GM10248 (cell line): ENCODE measurements at regions not wholly inside any gene's neighbourhood (a gene's known extent, or its start where the extent isn't known, plus 50 kb on each side); places are given as distances from the start of the nearest gene placed in this dataset.

Experiments
- CTCF ChIA-PET: fragments of 300-600 bp; sonication (Branson Sonifier 250); formaldehyde crosslinking; extraction: SDS; loops from one replicate; lab custom pipeline; 2021; ENCODE audit warnings: antibody characterized with exemption; lab: Yijun Ruan, JAX
- POLR2A ChIA-PET: fragments of 350-650 bp; sonication (Branson Sonifier 250); formaldehyde crosslinking; extraction: SDS; loops from one replicate; lab custom pipeline; 2020; ENCODE audit warnings: antibody characterized with exemption; lab: Yijun Ruan, JAX
- DNase-seq: peaks from one replicate; pipeline ENCODE4 v3.0.0; 2012; ENCODE audit errors: extremely low spot score
- TF ChIP-seq, protein P1 (sequence below): IDR thresholded peaks from 2 replicates; pipeline ENCODE4 v1.5.1; 2012; ENCODE audit warnings: mild to moderate bottlenecking, low read depth; ENCODE audit errors: extremely low read depth, missing control alignments, control extremely low read depth

DNA sequence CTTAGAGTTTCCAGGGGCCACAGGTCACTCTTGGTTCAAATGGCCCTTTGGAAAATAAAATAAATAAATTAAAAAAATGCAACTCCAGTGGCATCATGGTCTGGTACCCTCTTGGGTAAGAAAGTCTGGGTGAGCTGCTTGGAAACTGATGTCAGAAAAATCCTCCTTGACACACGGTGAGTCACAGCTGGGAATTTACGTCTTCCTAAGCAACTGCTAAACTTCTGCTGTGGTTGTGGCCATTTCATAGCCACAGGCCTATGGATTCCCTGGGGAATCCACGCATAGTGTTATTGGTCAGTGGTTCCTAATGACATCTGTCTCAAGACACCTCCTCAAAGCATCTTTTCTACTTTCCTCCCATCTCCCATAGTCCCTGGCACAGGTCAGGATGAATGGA lies 220.8 kb downstream of the COG6 start:
- no peak for DNase-seq
- ChIA-PET POLR2A (no interaction called here), CTCF (no interaction called here)
- TF ChIP-seq, protein P1, sequence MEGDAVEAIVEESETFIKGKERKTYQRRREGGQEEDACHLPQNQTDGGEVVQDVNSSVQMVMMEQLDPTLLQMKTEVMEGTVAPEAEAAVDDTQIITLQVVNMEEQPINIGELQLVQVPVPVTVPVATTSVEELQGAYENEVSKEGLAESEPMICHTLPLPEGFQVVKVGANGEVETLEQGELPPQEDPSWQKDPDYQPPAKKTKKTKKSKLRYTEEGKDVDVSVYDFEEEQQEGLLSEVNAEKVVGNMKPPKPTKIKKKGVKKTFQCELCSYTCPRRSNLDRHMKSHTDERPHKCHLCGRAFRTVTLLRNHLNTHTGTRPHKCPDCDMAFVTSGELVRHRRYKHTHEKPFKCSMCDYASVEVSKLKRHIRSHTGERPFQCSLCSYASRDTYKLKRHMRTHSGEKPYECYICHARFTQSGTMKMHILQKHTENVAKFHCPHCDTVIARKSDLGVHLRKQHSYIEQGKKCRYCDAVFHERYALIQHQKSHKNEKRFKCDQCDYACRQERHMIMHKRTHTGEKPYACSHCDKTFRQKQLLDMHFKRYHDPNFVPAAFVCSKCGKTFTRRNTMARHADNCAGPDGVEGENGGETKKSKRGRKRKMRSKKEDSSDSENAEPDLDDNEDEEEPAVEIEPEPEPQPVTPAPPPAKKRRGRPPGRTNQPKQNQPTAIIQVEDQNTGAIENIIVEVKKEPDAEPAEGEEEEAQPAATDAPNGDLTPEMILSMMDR, result no peak

DNA sequence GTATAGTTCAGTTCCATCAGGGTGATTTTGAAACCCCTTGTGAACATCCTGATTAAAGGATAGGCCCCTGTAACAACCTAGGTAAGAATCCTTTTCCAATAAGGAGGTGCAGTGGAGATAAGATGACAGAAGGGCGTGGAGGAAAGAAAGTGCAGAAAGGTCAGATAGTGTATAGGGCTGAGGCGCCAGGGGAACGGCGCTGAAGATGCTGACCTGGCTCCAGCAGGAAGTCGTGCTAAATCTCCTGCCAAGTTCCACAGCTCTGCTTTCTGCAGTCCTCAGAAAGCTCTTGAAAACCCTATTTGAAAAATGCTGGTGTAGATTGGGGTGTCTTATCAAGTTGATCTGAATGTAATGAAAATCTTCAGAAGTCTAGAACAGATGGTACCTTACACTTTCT lies 221.7 kb downstream of the COG6 start:
- POLR2A ChIA-PET, result no interaction called here
- DNase-seq, result no peak
- CTCF ChIA-PET, result no interaction called here
- TF ChIP-seq, protein P1, result no peak

DNA sequence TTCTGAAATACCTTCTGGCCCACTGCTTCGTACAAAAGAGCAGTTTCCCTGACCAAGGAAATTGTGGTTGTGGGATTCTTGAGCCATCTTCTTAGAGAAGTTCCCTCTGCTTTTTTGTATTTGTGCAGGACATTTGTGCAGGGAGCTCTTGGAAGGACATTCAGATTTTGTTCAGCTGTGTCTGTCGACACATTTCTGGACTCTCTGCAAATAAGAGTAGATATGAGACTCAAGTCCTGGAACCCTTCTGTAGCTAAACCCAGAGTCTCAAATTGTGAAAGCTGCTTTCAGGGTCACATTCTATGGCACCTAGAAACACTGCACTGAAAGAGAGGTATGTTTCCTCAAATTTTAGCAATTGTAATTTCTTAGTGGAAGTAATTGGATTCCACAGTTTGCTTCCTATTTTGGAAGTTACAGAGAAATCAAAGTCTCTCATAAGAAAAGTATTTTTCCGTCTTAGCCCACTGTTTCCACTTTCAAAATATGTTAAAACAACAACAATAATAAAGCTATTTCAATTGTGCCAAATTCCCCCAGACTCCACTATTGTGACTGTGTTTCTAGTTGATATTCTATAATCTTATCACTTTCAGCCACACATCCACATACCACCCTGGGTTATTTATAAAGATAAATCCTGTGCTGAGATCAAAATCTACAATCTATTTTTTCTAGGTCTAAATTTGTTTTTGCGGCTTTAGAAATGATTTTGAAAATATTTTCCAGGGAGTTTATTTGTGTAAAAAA lies 224.0 kb downstream of the COG6 start:
- POLR2A ChIA-PET, result no interaction called here
- CTCF ChIA-PET, result interaction anchor here (1.2 to 1.5 kb wide), 2 partner anchors 9 to 11 kb away, joined by 3 to 5 read pairs; no protein-coding TSS in a partner anchor
- no peak for DNase-seq
- TF ChIP-seq, protein P1, result no peak

DNA sequence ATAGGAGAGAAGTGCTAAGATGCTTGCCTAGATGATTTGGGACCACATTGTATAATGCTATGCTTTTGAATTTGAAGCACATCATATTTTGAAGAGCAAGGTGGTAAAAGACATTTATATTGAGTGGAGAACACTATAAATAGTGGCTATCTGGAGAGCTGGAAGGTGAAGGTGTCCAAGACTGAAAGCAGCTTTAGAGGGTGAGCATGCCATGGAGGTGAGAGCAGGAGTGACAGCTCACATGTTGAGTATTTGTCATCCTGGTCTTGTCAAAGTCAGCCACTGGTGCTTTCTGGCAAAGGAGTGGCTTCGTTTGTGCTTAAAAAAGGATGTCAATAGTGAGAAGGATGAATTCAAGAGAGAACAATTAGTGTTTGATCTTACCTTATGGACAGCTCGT lies 225.9 kb downstream of the COG6 start:
- CTCF ChIA-PET, result interaction anchor here (2.4 kb wide), 1 partner anchor 11 kb away, joined by 8 read pairs; no protein-coding TSS in a partner anchor
- TF ChIP-seq, protein P1, result no peak
- POLR2A ChIA-PET, result no interaction called here
- DNase-seq, result no peak

DNA sequence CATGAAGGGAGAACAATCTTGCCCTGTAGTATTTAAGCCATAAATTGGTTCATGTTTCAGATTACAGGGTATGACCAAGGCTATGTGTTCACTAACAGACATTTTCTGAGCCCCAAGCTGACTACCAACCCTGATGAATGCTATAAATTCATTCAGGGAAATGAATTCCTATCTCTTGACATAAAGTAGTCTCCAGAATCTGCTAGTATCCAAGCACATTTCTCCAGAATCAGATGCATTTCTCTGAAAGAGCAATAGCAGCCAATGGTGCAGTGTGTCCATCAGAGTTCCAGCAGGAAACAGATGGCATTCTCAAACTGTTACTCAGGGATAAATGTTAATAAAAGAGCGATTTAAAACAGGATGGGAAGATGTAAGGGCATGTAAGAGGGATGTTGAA lies 226.4 kb downstream of the COG6 start:
- ChIA-PET POLR2A (no interaction called here), CTCF (interaction anchor here (1.0 to 2.4 kb wide), 2 partner anchors 11 to 24 kb away, joined by 3 to 8 read pairs; no protein-coding TSS in a partner anchor)
- no peak for DNase-seq
- TF ChIP-seq, protein P1, result no peak

DNA sequence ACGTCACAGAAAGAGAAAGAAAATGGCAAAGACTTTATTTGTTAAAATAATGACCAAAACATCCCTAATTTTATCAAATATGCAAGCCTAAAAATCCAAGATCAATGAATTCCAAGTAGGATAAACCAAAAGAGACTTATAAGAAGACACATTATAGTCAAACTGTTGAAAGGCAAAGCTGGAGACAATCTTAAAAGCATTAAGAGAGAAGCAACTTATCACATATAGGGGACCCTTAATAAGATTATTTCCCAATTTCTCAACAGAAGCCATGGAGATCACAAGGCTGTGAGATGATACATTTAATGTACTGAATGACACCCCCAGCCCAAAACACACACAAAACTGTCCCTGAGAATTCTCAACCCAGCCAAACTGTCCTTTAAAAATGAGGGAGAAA lies 228.7 kb downstream of the COG6 start:
- ChIA-PET CTCF (interaction anchor here (1.1 kb wide), 1 partner anchor 13 kb away, joined by 4 read pairs; no protein-coding TSS in a partner anchor), POLR2A (no interaction called here)
- TF ChIP-seq, protein P1, result no peak
- no peak for DNase-seq
